ENCODE measurements at regions not wholly inside any gene's neighbourhood (a gene's known extent, or its start where the extent isn't known, plus 50 kb on each side); places are given as distances from the start of the nearest gene placed in this dataset.

- H3K27ac ChIP-seq (ENCODE audit: insufficient read depth, low read length), result no peak overlapping the region
- no peak overlapping the region for H3K18ac ChIP-seq (ENCODE audit: low read depth, low read length)
- no peak overlapping the region for H2AK5ac ChIP-seq (ENCODE audit: low read depth, low read length)
- no peak overlapping the region for H4K8ac ChIP-seq (ENCODE audit: low read depth in 2 of 2, low read length in 2 of 2)
- H2AFZ ChIP-seq (replicated peaks; ENCODE audit: low read length, poor library complexity), result no peak overlapping the region
- H2BK20ac ChIP-seq (ENCODE audit: low read depth, low read length), result no peak overlapping the region
- no peaks in the 10 kb centered on the region for H3K9me1 ChIP-seq (ENCODE audit: insufficient read depth, low read length)
- no peak for DNase-seq
- no peak for ATAC-seq (ENCODE audit: low read depth)
- no peak overlapping the region for H3K14ac ChIP-seq (replicated peaks; ENCODE audit: low read depth, low read length)
- H3K4me1 ChIP-seq (ENCODE audit: control insufficient read depth, insufficient read depth, low read length), result no peaks in the 10 kb centered on the region
- TF ChIP-seq MAZ (IDR thresholded peaks at IDR 0.05; ENCODE audit: borderline replicate concordance, low read depth, low read length), result no peak
- TF ChIP-seq BHLHE40 (IDR thresholded peaks at IDR 0.05; ENCODE audit: low read depth, low read length), result no peak
- TF ChIP-seq FOS (IDR thresholded peaks at IDR 0.05; ENCODE audit: low read depth, low read length), result no peak
- no peak for TF ChIP-seq CTCF (conservative IDR thresholded peaks at IDR 0.05; ENCODE audit: low read depth, low read length)
- TF ChIP-seq NFE2L2 (IDR thresholded peaks at IDR 0.05; ENCODE audit: low read depth, low read length), result no peak
- TF ChIP-seq CEBPB (IDR thresholded peaks at IDR 0.05; ENCODE audit: low read depth, low read length), result no peak
- TF ChIP-seq USF2 (IDR thresholded peaks at IDR 0.05; ENCODE audit: low read depth, low read length), result no peak
- no peak for TF ChIP-seq MAFK (IDR thresholded peaks at IDR 0.05; ENCODE audit: low read depth, low read length)
- TF ChIP-seq POLR2A (IDR thresholded peaks at IDR 0.05; ENCODE audit: low read depth, low read length), result no peak
- no peak for TF ChIP-seq SMC3 (IDR thresholded peaks at IDR 0.05; ENCODE audit: low read depth, low read length)
- TF ChIP-seq RAD21 (IDR thresholded peaks at IDR 0.05; ENCODE audit: low read length), result no peak
- no peak for TF ChIP-seq ELK1 (IDR thresholded peaks at IDR 0.05; ENCODE audit: borderline replicate concordance, low read depth, low read length)
- no peak for TF ChIP-seq MXI1 (IDR thresholded peaks at IDR 0.05; ENCODE audit: borderline replicate concordance, low read depth, low read length)
- no peak for TF ChIP-seq RFX5 (IDR thresholded peaks at IDR 0.05; ENCODE audit: low read depth, low read length)
- no peak for TF ChIP-seq RCOR1 (IDR thresholded peaks at IDR 0.05; ENCODE audit: insufficient replicate concordance, low read length)
- no peak for TF ChIP-seq CHD1 (IDR thresholded peaks at IDR 0.05; ENCODE audit: low read depth, low read length)
- H3K23ac ChIP-seq (ENCODE audit: low read depth, low read length), result no peak overlapping the region
- no peaks in the 10 kb centered on the region for H3K27me3 ChIP-seq (ENCODE audit: control insufficient read depth, insufficient read depth, low read length)
- H3K36me3 ChIP-seq (ENCODE audit: control insufficient read depth, insufficient read depth, low read length), result no peaks in the 10 kb centered on the region
- no peaks in the 10 kb centered on the region for H3K79me1 ChIP-seq (ENCODE audit: low read depth in 1 of 2, low read length in 2 of 2)
- H2BK15ac ChIP-seq (ENCODE audit: low read depth, low read length), result no peak overlapping the region
- BruUV-seq (replicated peaks), result no TSS peak
- in situ Hi-C loops (cut with MboI; ENCODE audit: low sequenced_read_pairs) (no loop called here), intact Hi-C loops (cut with micrococcal nuclease) (no loop called here), dilution Hi-C loops (cut with HindIII; ENCODE audit: low sequenced_read_pairs, unreplicated experiment) (no loop called here)
- no peak overlapping the region for H4K91ac ChIP-seq (ENCODE audit: insufficient read depth, low read depth, low read length)
- no CpG with 5 or more reads among the region's 6 CpGs for WGBS, 2 experiments (ENCODE audit: extremely low coverage in 2 of 2, insufficient read length in 1 of 2)
- no peak overlapping the region for H2AK9ac ChIP-seq (replicated peaks; ENCODE audit: low read depth, low read length, poor library complexity)
- no peaks in the 10 kb centered on the region for H4K20me1 ChIP-seq (ENCODE audit: insufficient read depth, low read length)
- no peak overlapping the region for H3K4me3 ChIP-seq (ENCODE audit: insufficient read depth, low read depth, low read length)
- no peak overlapping the region for H3K56ac ChIP-seq (ENCODE audit: extremely low read depth, insufficient read depth, low read length)
- H2BK120ac ChIP-seq (ENCODE audit: low read depth, low read length), result no peak overlapping the region
- H3K9me3 ChIP-seq (ENCODE audit: control insufficient read depth, insufficient read depth, low read length), result no peaks in the 10 kb centered on the region
- H3K4ac ChIP-seq (ENCODE audit: low read depth, low read length), result no peak overlapping the region
- H2BK5ac ChIP-seq (ENCODE audit: low read depth, low read length, poor library complexity, severe bottlenecking), result no peak overlapping the region
- H3K9ac ChIP-seq (ENCODE audit: low read depth, low read length), result no peak overlapping the region
- ChIA-PET CTCF (no interaction called here), POLR2A (ENCODE audit: unreplicated experiment) (no interaction called here)
- no peak overlapping the region for H4K5ac ChIP-seq (ENCODE audit: low read depth, low read length)
- H3K4me2 ChIP-seq (ENCODE audit: low read depth, low read length), result no peak overlapping the region
Observed at GRCh38 chr9:27933210-27934025, 360.1 kb upstream of the C9orf72 start.
